ENCODE measurements at regions not wholly inside any gene's neighbourhood (a gene's known extent, or its start where the extent isn't known, plus 50 kb on each side); places are given as distances from the start of the nearest gene placed in this dataset.

- no peak for TF ChIP-seq CTCF (IDR thresholded peaks at IDR 0.05)
- no peak for TF ChIP-seq POLR2AphosphoS5 (IDR thresholded peaks at IDR 0.05; ENCODE audit: insufficient read depth in 1 of 2, low read depth in 1 of 2)
Observed at GRCh38 chr3:188944108-188944507, 227.7 kb upstream of the TPRG1 start.

Data from vagina (tissue), 2 donors.